HPDE6-E6E7 (cell line): ENCODE measurements at regions not wholly inside any gene's neighbourhood (a gene's known extent, or its start where the extent isn't known, plus 50 kb on each side); places are given as distances from the start of the nearest gene placed in this dataset.

Source experiments
- DNase-seq: peaks from one replicate; pipeline ENCODE4 v3.0.0; 2011; ENCODE audit warnings: missing footprints; ENCODE audit errors: extremely low spot score

DNA sequence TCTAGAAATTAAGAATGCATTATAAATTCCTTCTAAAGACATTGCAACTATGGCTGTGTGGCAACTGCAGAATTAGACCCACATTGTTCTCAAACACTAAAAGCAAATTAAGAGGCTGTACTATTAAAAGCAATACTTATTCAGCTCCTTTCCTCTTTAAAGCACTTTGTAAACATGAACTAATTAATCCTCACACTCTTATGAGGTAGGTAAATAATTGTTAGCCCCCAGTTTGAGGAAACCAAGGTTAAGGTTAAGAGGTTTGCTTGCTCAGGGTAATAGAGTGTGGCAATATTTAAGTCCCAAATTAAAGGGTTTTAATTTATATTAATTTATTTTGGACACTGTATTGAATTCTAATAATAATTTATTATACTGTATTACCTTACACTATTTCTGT, 553.8 kb downstream of the LRRIQ3 start:
- no peak for DNase-seq

DNA sequence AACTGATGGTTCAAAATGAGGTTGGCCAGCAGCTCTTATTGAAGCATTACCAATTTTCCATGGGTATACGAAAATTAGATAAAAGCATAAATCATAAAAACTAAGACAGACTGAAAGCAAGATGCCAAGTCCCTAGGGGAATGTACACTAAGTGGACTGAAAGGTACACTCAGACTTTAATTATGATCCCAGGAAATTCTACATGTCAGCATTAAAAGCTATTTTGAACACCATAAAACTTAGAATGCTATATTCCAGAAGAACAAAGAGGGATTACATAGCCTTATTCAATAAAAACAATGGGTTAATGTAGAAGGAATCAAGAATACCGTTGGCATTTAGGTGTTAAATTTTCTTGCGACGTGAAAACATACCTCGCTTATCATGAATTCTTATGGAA, 558.5 kb downstream of the LRRIQ3 start:
- no peak for DNase-seq

DNA sequence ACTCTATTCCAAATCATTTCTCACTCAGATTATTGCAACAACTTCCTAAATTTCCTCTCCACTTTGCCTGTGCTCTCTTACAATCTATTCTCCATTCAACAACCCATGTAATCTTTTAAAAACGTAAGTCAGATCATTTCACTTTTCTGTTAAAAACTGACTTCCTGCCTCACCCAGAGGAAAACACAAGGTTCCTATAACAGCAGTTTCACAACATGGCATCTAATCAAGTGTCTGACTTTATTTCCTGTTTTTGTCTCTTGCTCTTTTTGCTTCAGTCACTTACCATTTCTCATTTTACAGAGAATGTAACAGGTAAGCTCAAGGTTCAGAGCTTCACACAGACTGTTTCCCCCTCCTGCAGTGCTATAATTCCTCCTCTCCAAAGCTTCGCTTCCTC, 560.7 kb downstream of the LRRIQ3 start:
- no peak for DNase-seq

DNA sequence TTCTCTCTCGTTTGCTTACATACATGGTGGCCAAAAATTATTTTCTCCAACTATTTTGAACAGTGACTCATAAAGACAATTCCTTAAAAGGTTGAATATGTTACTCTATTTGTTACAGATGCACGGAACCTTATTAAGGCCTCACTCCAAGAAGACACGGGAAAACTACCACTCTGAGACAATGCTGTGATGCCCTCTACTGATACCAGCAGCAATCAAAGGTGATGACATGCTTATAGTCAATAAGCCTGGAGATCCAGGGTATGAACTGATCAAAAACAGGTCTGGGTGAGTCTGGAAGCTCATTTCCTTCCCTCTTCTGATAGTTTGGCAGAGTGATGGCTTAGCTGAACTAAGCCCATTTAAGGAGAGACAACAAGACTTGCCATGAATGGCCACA, 563.0 kb downstream of the LRRIQ3 start:
- DNase-seq = no peak

DNA sequence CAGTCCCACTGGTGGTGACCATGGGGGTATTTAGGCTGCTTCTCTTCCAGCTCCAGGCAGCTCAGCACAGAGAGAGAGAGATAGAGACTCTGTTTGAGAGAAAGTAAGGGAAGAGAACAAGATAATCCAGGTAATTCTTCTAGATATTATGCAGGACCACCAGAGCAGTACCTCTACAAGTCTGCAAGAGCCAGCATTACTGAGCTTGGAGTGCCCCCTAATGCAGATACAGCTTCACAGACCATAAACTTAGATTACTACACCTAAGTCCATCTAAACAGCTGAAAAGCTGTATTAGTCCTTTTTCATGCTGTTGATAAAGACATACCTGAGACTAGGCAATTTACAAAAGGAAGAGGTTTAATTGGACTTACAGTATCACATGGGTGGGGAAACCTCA, 570.3 kb downstream of the LRRIQ3 start:
- no peak for DNase-seq

DNA sequence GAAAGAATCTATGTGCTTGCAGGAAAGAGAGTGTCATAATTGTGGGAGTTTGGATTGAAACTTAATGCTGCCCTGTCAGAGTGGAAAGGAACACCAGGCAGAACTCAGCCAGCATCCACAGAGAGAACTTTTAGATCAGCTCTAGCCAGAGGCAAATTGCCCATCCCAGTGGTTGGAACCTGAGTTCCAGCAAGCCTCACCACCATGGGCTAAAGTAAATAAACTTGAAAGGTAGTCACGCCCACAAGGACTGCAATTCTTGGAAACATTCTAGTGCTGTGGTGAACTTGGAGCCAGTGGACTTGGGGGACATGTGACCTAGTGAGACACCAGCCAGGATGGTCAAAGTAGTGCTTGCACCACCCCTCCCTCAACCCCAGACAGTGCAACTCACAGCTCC, 571.6 kb downstream of the LRRIQ3 start:
- no peak for DNase-seq

DNA sequence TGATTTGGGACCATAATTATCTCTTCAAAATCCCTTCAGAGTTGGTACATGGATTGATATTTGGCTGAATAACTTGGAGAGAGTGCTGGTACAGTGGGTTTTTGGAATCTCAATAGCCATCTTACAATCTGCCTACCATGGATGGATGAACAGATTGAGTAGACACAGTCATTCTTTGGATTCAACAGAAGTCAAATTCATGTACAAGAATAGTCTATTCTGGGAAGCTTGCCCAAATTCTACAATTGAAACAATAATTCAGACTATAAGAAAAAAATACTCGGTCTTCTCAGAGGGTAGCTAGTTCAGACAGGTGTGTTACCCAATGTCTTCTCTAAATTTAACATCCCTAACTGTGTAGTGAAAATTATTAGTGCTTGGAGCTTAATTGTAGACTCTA, 574.0 kb downstream of the LRRIQ3 start:
- DNase-seq = no peak

DNA sequence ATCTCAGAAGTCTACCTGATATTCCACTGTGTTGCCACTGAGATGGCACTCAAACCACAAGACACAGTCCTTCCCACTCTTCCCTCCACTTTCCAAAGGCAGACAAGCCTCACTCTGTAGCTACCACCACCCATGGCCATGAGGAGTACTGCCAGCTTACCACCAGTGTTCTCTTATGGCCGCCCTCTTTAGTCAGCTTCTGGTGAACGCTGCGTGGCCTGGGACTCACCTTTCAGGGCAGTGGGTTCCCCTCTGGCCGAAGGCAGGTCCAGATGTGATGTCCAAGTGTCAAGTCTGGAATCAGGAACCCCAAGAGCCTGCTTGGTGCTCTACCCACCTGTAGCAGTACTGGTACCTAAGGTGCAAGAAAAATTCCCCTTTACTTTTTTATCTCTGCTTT, 580.8 kb downstream of the LRRIQ3 start:
- no peak for DNase-seq

DNA sequence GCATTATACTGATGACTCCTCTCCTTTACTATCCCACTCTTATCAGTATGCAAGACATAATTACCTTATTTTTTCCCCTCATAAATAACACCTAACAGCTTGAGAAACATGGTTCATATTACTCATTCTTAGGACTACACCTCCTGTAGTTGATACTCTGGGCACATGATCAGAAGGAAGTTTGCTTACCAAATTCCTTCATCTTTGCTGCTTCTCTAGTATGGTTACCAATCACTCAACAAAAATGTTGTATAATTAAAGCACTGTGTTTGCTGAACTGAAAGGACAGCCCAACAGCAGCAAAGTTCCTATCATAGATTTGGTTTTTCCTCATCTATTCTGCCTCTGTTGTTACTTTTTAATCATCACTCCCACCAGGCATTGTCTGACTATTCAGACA, 586.3 kb downstream of the LRRIQ3 start:
- DNase-seq = no peak

DNA sequence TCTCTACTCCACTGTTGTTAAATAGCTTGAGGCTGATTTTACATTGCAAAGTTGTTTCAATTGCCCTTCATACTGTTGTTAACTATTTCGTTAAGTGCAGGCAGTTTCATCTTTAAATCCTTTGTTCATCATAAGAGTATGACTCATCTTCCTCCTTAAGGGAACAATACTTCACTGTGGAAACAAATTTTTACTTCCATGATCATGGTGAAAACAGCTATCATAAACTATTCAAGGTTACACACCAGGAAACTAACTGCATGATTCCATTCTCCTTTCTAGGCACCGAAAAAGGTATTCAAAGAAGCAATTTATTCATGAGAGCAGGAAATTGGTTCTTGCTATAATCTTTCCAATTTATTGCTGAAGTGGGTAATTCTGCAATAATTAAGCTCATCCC, 593.2 kb downstream of the LRRIQ3 start:
- DNase-seq = peak; percentile 14

DNA sequence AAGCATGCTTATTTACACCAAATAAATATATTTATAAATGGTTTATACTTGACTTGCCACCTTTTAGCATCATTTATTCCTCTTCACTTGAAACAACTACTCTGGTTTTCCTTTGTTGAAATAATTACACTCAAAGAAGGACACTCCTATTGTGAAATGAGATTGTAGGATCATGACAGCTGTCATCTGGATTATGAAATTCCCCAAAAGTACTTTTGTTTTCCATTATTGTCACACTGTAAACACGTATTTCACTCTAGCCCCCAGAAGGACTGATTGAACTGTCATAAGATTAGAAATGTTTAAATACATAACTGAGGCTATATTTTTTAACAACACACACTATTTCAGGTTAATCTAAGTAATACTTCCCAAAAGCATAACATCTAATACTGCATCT, 593.8 kb downstream of the LRRIQ3 start:
- no peak for DNase-seq

DNA sequence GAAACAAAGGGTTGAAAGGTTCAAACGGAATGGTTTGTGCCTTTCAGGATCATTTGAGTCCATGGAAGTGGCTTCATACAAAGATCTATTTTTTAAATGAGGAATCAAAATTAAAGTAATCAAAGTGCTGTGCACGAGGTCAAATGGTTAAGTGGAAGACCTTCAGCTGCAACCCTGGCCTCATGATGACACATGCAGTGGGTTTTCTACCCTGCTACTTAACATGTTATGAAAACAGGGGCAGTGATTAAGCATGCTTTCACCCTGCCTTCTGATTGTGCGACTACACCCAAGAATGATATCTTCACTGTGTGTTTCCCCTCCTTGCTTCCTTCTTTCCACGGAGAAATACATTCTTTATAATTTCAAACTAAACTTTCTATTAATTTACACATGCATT, 604.2 kb downstream of the LRRIQ3 start:
- DNase-seq = peak; percentile 49

DNA sequence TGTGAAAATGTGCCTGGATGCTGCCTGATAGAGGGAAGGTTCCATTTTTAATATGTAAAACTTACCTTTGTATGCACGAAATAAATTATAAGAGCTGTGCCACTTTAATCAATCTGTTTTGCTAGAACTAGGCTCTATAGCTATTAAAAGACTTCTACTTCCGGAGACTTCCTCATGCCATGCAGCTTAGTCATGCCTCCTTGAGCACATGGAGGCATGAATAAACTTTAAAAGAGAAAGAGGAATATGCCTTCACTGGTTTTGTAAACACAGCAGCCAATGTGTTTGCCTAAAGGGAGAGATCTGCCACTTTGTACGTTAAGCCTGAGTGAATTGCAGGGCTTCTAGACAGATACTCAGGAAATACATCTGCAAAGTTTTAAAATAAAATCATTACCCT, 604.6 kb downstream of the LRRIQ3 start:
- DNase-seq = peak; percentile 34

DNA sequence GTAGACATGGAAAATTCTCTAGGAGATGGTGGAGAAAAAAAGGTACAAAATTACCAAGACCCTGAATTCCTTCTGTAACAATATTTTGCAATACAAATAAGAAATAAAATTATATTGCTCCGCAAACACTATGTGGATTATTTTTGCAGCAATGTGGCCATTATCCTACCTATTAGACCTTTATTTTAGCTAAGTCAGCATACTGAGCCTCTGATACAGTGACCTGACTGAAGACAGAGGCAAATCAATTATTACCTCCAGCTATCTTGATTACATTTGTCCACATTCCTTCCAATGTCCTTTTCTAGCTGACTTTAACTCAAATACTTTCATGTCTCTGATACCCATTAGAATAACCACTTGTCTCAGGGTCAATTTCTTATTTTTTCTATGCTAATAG, 610.9 kb downstream of the LRRIQ3 start:
- no peak for DNase-seq

DNA sequence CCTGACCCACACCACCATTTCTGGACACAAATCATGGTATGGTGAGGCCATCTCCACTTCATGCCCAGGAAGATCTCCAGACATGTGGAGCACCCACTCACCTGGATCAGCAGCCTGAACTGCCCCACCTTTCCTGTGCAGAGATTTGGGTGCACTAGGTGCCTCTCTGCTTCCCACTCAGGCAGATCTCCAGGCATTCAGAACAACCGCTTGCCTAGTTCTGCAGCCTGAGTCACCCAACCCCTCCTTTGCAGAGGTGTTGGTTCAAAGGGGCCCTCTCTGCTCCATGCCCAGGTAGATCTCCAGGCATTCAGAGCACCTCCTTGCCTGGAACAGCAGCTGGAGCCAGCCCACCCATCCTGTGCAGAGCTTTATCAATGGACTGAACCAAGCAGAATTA, 620.8 kb downstream of the LRRIQ3 start:
- no peak for DNase-seq

DNA sequence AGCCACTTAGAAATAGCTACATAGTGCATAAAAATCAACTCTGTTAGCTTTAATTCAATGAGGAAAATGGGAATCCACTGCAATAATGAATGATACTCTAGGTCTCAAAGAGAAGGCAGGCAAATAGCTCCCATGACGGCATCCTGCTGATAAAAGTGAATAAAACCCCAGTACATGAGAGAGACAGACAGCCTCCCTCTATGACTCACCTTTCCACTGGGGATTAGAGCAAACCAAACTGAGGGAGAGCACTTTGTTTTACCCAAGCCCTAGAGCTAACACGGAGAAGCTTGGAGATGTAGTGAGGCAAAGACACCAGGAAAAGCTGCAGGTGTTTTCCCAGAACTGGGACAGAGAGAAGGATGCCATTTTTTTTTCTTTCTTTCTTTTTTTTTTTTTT, 621.9 kb downstream of the LRRIQ3 start:
- no peak for DNase-seq

DNA sequence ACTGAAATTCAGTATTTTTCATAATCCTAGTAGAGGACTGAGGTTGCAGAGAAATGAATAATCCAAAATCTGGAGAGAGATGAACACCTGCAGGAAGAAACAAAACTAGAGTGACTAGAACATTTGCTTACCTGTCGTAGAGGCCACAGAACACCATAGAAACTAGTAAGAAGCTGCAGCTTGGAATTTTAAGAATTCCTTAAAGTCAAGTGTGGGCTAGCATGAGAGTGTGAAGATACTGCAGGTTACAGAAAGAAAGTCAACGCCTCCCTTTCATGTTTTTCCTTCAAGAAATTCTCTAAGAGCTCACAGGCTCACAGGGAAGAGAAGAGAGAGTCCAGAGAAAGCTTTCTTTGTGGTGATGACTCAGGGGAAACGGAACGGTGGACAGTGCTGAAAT, 633.7 kb downstream of the LRRIQ3 start:
- peak; percentile 1 for DNase-seq

DNA sequence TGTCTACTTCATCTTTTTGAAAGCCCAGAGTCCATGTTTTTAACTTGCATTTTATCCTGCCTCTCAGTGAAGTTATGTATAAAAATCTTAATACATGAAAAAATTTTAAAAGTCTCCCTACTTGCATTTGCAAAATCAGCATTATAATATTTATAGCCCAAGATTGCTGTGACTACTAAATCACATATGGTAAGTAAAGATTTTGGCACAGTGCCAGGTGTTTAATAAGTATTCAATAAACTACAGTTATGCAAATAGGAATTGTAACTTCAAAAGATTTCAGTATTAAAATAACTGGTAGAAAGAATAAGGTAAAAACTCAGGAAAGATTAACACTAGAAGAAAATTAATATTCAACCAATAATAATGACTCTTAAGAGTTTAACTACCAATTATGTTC, 641.7 kb downstream of the LRRIQ3 start:
- DNase-seq = no peak

DNA sequence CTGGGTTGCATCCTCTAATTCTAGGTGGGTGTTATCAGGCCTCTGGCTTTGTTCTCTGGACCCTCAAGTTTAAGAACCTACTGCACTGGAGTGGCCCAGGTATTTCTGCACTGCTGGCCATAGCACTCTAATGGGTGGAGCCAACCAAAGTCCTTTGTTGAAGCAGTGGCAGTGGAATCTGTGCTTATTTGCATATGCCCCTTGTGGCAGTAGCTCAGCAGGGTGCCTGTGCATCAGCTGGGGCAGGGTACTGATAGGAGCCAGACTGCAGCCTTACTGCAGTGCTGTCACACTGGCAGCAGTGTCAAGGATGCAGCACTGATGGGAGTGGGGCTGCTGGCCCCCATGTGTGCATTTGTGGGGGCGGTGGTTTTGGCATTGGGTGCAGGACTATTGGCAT, 660.6 kb downstream of the LRRIQ3 start:
- no peak for DNase-seq

DNA sequence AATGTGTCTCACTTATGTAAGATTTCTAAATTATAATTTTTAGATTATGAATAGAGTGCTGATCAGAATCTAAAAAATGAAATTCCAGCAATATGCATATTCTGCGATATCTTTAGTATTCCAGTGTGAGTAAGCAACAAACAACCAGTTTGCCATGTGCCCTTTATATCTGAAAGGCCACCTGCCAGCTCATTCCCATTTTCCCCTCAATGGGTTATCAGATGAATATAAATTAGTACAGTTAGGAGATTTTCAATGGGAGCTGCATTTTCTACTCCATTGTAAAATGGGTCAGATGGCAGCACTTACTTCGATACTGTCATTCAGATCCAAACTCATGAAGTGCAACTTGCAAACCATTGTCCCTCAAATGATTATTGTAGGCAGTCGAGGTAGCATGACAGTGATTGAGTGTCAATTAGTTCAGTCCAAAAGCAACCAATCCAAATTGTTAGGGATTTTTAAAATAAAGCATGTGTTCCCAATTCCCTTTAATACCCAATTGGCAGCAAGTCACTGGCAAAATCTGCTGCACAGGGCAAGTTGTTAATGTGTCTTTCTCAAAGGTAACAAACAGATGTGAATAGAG, 680.3 kb downstream of the LRRIQ3 start:
- DNase-seq = no peak

DNA sequence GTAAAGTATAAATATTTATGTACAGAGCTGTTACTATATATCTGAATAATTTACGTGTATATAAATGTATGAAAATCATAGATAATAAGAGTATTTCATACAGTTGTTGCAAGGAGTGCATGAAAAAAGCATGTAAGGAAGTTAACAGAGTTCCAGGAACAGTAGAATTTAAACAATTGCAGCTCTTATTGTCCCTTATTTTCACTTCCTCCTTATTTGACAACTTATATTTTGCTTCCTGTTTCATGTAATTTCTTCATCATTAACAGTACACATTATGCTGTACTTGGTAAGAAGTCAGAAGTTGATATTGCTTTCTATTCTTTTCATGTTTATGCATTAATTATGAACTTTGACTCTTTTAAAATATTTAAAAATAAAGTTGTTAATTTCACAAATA, 681.5 kb downstream of the LRRIQ3 start:
- DNase-seq = no peak

DNA sequence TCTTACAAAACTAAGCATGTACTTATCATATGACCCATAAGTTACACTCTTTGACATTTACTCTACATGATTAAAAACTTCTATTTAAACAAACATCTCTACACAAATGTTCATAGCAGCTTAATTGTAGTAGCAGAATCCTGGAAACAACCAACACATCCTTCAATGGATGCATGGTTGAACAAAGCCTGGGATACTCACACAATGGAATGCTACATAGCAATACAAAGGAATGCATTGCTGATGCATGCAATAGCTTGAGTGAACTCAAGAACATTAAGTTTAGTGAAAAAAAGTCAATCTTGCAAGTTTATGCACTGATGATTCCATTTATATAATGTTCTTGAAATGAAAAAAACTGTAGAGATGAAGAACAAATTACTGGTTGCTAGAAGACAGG, 686.9 kb downstream of the LRRIQ3 start:
- no peak for DNase-seq

DNA sequence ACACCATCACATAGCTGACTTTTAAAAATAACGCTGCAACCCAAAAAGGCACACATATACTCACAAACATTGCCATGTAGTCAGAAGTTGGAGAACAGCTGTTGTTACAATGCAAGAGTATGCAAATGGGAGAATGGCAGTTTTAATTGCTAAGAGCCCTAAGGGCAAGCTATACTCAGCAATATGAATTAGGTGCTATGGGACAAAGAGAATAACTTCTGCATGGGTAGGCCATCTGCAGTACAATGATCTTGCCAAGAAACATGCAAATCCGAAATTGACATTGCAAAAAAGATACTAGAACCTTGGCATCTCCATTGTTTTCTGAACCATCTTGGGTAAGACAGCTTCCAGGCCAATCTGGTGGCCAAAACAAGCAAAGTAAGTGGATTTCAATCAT, 697.8 kb downstream of the LRRIQ3 start:
- no peak for DNase-seq

DNA sequence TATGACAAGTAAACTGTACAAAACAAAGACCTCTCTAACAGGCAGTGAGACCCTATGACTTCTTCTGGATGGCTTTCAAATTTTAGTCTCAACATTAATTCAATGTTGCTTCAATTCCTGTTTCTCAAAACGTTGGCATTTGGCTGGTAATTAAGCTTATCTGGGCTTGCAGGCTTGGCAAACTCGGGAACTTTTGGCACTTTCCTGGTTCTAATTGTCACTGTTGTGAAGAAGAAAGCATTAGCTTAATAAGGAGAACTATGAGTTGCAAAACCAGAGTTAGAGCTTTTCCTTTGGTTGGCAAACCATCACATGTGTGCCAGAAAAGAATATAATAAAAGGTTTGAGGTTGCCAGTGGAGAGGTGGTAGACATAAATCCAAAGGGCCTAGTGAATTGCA, 698.3 kb downstream of the LRRIQ3 start:
- no peak for DNase-seq

DNA sequence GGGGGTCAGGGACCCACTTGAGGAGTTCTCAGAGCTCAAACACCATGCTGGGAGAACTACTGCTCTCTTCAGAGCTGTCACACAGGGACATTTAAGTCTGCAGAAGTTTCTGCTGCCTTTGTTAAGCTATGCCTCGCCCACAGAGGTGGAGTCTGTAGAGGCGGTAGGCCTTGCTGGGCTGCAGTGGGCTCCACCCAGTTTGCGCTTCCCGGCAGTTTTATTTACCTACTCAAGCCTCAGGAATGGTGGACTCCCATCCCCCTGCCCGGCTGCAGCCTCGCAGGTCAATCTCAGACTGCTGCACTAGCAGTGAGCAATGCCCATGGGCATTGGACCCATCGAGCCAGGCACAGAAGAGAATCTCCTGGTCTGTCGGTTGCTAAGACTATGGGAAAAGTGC, 706.4 kb downstream of the LRRIQ3 start:
- no peak for DNase-seq
